H1 (cell line): ENCODE measurements at regions not wholly inside any gene's neighbourhood (a gene's known extent, or its start where the extent isn't known, plus 50 kb on each side); places are given as distances from the start of the nearest gene placed in this dataset.

Source experiments
- CTCF ChIA-PET: fragments of 300-600 bp; sonication (Branson Sonifier 250); formaldehyde crosslinking; loops from one replicate; lab custom pipeline; 2021; ENCODE audit not compliant: partially characterized antibody; lab: Charles Lee
- POLR2A ChIA-PET: fragments of 300-600 bp; sonication (Branson Sonifier 250); formaldehyde crosslinking; loops from one replicate; lab custom pipeline; 2021; ENCODE audit warnings: inconsistent platforms; ENCODE audit not compliant: partially characterized antibody; lab: Charles Lee
- DNase-seq, 2 experiments: peaks; one replicate each; pipeline versions ENCODE4 v3.0.0 to v3.0.0-alpha.2; 2010 to 2022; ENCODE audit warnings: low spot score in 2 of 2, low read depth in 1 of 2, mixed read lengths in 1 of 2
- FAIRE-seq: peaks from 2 replicates; lab custom pipeline; 2011; peaks lifted over from hg19 to GRCh38; lab: Jason Lieb, UNC
- H2AFZ ChIP-seq: 2 replicates; pipeline ENCODE4 v1.8.1; 2012; ENCODE audit warnings: low read length, inconsistent platforms
- H2AK5ac ChIP-seq: 2 replicates; pipeline ENCODE4 v1.6.1; 2013; ENCODE audit warnings: low read depth, low read length
- H2BK120ac ChIP-seq: replicated peaks from 2 replicates; pipeline ENCODE3; 2013; ENCODE audit warnings: low read depth, low read length, inconsistent platforms
- H2BK12ac ChIP-seq: 2 replicates; pipeline ENCODE4 v1.6.1; 2013; ENCODE audit warnings: low read depth, low read length
- H2BK15ac ChIP-seq: 2 replicates; pipeline ENCODE4 v1.6.1; 2013; ENCODE audit warnings: low read length
- H2BK20ac ChIP-seq: 2 replicates; pipeline ENCODE4 v1.6.1; 2013; ENCODE audit warnings: low read length
- H2BK5ac ChIP-seq: 2 replicates; pipeline ENCODE4 v1.6.1; 2013; ENCODE audit warnings: low read depth, low read length
- H3K14ac ChIP-seq: 2 replicates; pipeline ENCODE4 v1.6.1; 2013; ENCODE audit warnings: inconsistent platforms; ENCODE audit not compliant: insufficient read length
- H3K18ac ChIP-seq: 2 replicates; pipeline ENCODE4 v1.6.1; 2013; ENCODE audit warnings: low read length; ENCODE audit errors: extremely low read depth
- H3K23ac ChIP-seq: 2 replicates; pipeline ENCODE4 v1.6.1; 2013; ENCODE audit warnings: inconsistent platforms; ENCODE audit not compliant: insufficient read length
- H3K23me2 ChIP-seq: 2 replicates; pipeline ENCODE4 v1.6.1; 2013; ENCODE audit warnings: low read depth, low read length
- H3K27ac ChIP-seq: 2 replicates; pipeline ENCODE4 v1.6.1; 2011; ENCODE audit warnings: low read depth, low read length, inconsistent platforms
- H3K27me3 ChIP-seq, 4 experiments: replicated peaks in 1 of 4; 1 replicate in 1 of 4; 2 replicates in 3 of 4; pipeline versions ENCODE4 v1.6.1 to v1.8.1; 2011 to 2013; ENCODE audit warnings: low read length in 3 of 4, mild to moderate bottlenecking in 3 of 4, inconsistent platforms in 2 of 4, mixed read lengths in 2 of 4, moderate library complexity in 1 of 4; ENCODE audit not compliant: control insufficient read depth in 3 of 4, insufficient read depth in 3 of 4; ENCODE audit errors: extremely low read depth in 1 of 4
- H3K36me3 ChIP-seq, 4 experiments: 2 replicates each; pipeline versions ENCODE4 v1.6.1 to v1.8.1; 2011 to 2013; ENCODE audit warnings: mild to moderate bottlenecking in 4 of 4, low read length in 3 of 4, moderate library complexity in 2 of 4, control low read depth in 1 of 4, inconsistent platforms in 1 of 4; ENCODE audit not compliant: insufficient read depth in 4 of 4, control insufficient read depth in 2 of 4
- H3K4ac ChIP-seq: replicated peaks from 2 replicates; pipeline ENCODE3; 2013; ENCODE audit warnings: low read length, low read depth, mixed read lengths, inconsistent platforms; ENCODE audit not compliant: insufficient read length
- H3K4me1 ChIP-seq, 4 experiments: replicated peaks in 1 of 4; 1 replicate in 1 of 4; 2 replicates in 3 of 4; pipeline versions ENCODE4 v1.6.1 to v1.8.1; 2011 to 2013; ENCODE audit warnings: low read length in 3 of 4, inconsistent platforms in 2 of 4, mixed read lengths in 1 of 4; ENCODE audit not compliant: insufficient read depth in 4 of 4, control insufficient read depth in 3 of 4
- H3K4me2 ChIP-seq, 2 experiments: 2 replicates each; pipeline versions ENCODE4 v1.6.1 to v1.8.1; 2011 to 2013; ENCODE audit warnings: low read depth in 2 of 2, low read length in 2 of 2, control low read depth in 1 of 2, inconsistent platforms in 1 of 2, mild to moderate bottlenecking in 1 of 2; ENCODE audit not compliant: insufficient read depth in 1 of 2
- H3K4me3 ChIP-seq, 4 experiments: fragments of 200-600, 300-600 bp in 1 of 4; sonication (generic), shearing (Covaris generic), sonication (Bioruptor Twin) in 1 of 4; 2 replicates each; pipeline versions ENCODE4 v1.5.1 to v1.8.1; 2011 to 2016; ENCODE audit warnings: low read length in 4 of 4, low read depth in 3 of 4, control low read depth in 2 of 4, inconsistent platforms in 2 of 4, mild to moderate bottlenecking in 2 of 4, mixed read lengths in 1 of 4, moderate library complexity in 1 of 4; ENCODE audit not compliant: insufficient read depth in 2 of 4; ENCODE audit errors: extremely low read depth in 1 of 4
- H3K56ac ChIP-seq: replicated peaks from 2 replicates; pipeline ENCODE3; 2013; ENCODE audit warnings: low read depth, mild to moderate bottlenecking, mixed read lengths, low read length, inconsistent platforms; ENCODE audit not compliant: insufficient read length
- H3K79me1 ChIP-seq: 2 replicates; pipeline ENCODE4 v1.6.1; 2013; ENCODE audit warnings: low read depth, low read length, control low read depth
- H3K79me2 ChIP-seq, 2 experiments: 2 replicates each; pipeline versions ENCODE4 v1.6.1 to v1.8.1; 2012 to 2013; ENCODE audit warnings: low read length in 2 of 2, mild to moderate bottlenecking in 2 of 2, inconsistent platforms in 1 of 2; ENCODE audit not compliant: insufficient read depth in 2 of 2, control insufficient read depth in 1 of 2
- H3K9ac ChIP-seq, 4 experiments: replicated peaks in 1 of 4; 1 replicate in 1 of 4; 2 replicates in 3 of 4; pipeline versions ENCODE4 v1.6.1 to v1.8.1; 2011 to 2013; ENCODE audit warnings: low read depth in 3 of 4, low read length in 3 of 4, control low read depth in 2 of 4, mild to moderate bottlenecking in 2 of 4, moderate library complexity in 2 of 4, inconsistent platforms in 1 of 4; ENCODE audit errors: extremely low read depth in 1 of 4
- H3K9me3 ChIP-seq, 2 experiments: 2 replicates each; pipeline versions ENCODE4 v1.6.1 to v1.8.1; 2012 to 2013; ENCODE audit warnings: mild to moderate bottlenecking in 2 of 2, moderate library complexity in 2 of 2, control low read depth in 1 of 2, inconsistent platforms in 1 of 2, low read depth in 1 of 2, low read length in 1 of 2, mixed read lengths in 1 of 2; ENCODE audit not compliant: insufficient read depth in 2 of 2
- H4K20me1 ChIP-seq, 2 experiments: replicated peaks in 1 of 2; 2 replicates each; pipeline versions ENCODE3 to v1.8.1; 2011 to 2013; ENCODE audit warnings: inconsistent platforms in 2 of 2, low read length in 2 of 2, mild to moderate bottlenecking in 1 of 2; ENCODE audit not compliant: insufficient read depth in 2 of 2, control insufficient read depth in 1 of 2
- H4K5ac ChIP-seq: 2 replicates; pipeline ENCODE4 v1.6.1; 2013; ENCODE audit warnings: low read length, low read depth, mixed read lengths, inconsistent platforms; ENCODE audit not compliant: insufficient read length
- H4K8ac ChIP-seq: 2 replicates; pipeline ENCODE4 v1.8.0; 2013; ENCODE audit warnings: mild to moderate bottlenecking, moderate library complexity, low read length, inconsistent platforms; ENCODE audit not compliant: insufficient read depth; ENCODE audit errors: extremely low read depth
- H4K91ac ChIP-seq: replicated peaks from 2 replicates; pipeline ENCODE3; 2013; ENCODE audit warnings: low read length, mixed read lengths, inconsistent platforms; ENCODE audit not compliant: insufficient read length
- ASH2L ChIP-seq: fragments of 200-600, 300-600 bp; sonication (generic); IDR thresholded peaks from one replicate; pipeline ENCODE4 v1.7.1; 2017; ENCODE audit warnings: low read length
- BRCA1 ChIP-seq: IDR thresholded peaks from 2 replicates; pipeline ENCODE4 v1.6.1; 2012; ENCODE audit warnings: low read depth, low read length, improper control_type of control experiment
- SRF ChIP-seq: IDR thresholded peaks from 2 replicates; pipeline ENCODE4 v1.6.1; 2011; ENCODE audit warnings: mild to moderate bottlenecking, low read depth, low read length, moderate library complexity
- WGBS, 2 experiments: shearing (Covaris generic) in 1 of 2; methylation state at CpG; one replicate each; pipeline versions ENCODE4 v1.1.6 to v1.1.7; 2013 to 2015; ENCODE audit warnings: low lambda C conversion rate in 2 of 2, mixed read lengths in 2 of 2, inconsistent platforms in 1 of 2, low coverage in 1 of 2, missing lambda C conversion rate in 1 of 2; ENCODE audit not compliant: insufficient replicate concordance in 2 of 2, insufficient coverage in 1 of 2, insufficient read length in 1 of 2; ENCODE audit errors: extremely low coverage in 1 of 2, missing lambda C conversion rate in 1 of 2; 5-methylcytosine and 5-hydroxymethylcytosine counted together
- TF ChIP-seq, protein P1 (sequence below): IDR thresholded peaks from 2 replicates; pipeline ENCODE4 v1.6.1; 2012; ENCODE audit warnings: inconsistent platforms

- Histone ChIP-seq H3K27ac (no peak overlapping the region), H2BK12ac (no peak overlapping the region), H3K4ac (no peak overlapping the region), H3K4me1 (peaks cover 0 to 4% (median 2%) of the 10 kb centered on the region in 4 experiments; a peak in 2 of 7 replicates), H3K23me2 (no peaks in the 10 kb centered on the region), H3K56ac (no peak overlapping the region), H3K36me3 (no peaks in the 10 kb centered on the region), H2BK120ac (no peak overlapping the region), H4K5ac (no peak overlapping the region), H2BK15ac (no peak overlapping the region), H3K14ac (no peak overlapping the region), H4K91ac (no peak overlapping the region), H2AK5ac (no peak overlapping the region), H4K8ac (no peak overlapping the region), H3K4me2 (no peak overlapping the region), H3K9me3 (no peaks in the 10 kb centered on the region), H4K20me1 (no peaks in the 10 kb centered on the region), H2BK20ac (no peak overlapping the region), H3K23ac (no peak overlapping the region), H3K27me3 (0 out of 7 replicates have a peak, but pooled peaks cover 0 to 2% (median 0%) of the 10 kb centered on the region in 4 experiments), H2BK5ac (no peak overlapping the region), H2AFZ (no peak overlapping the region), H3K4me3 (no peak overlapping the region), H3K79me2 (no peaks in the 10 kb centered on the region), H3K18ac (no peak overlapping the region), H3K79me1 (no peaks in the 10 kb centered on the region; the same call in 1 of the 2 replicates), H3K9ac (no peak overlapping the region)
- DNase-seq (no peak), FAIRE-seq (no peak)
- TF ChIP-seq ASH2L (no peak), SRF (no peak), BRCA1 (no peak)
- TF ChIP-seq, protein P1, sequence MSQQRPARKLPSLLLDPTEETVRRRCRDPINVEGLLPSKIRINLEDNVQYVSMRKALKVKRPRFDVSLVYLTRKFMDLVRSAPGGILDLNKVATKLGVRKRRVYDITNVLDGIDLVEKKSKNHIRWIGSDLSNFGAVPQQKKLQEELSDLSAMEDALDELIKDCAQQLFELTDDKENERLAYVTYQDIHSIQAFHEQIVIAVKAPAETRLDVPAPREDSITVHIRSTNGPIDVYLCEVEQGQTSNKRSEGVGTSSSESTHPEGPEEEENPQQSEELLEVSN = 0 out of 2 replicates have a peak, but pooled peaks have one; percentile 11
- 90% methylated on average over 8 of the region's 12 CpGs; no CpG with 5 or more reads in 1 of the 2 experiments for WGBS, 2 experiments
- ChIA-PET CTCF (interaction anchor here (0.8 kb wide), 1 partner anchor 16 kb away, joined by 3 read pairs; no protein-coding TSS in a partner anchor), POLR2A (no interaction called here)
Observed at GRCh38 chr12:5377997-5378592, 53.8 kb upstream of the NTF3 start.
